DOHH2 (cell line): ENCODE measurements at regions not wholly inside any gene's neighbourhood (a gene's known extent, or its start where the extent isn't known, plus 50 kb on each side); places are given as distances from the start of the nearest gene placed in this dataset.
"Not testable (repeated sequence)": the region's sequence is repeated elsewhere in the genome, so short reads cannot be mapped to it uniquely, and the experiment has no call there.

Source experiments
- CTCF ChIP-seq: fragments of 200-600 bp; sonication (generic); IDR thresholded peaks from one replicate; pipeline ENCODE4 v1.5.1; 2014; ENCODE audit warnings: antibody characterized with exemption, mild to moderate bottlenecking, low read depth, low read length; ENCODE audit not compliant: poor library complexity, severe bottlenecking
- EZH2phosphoT487 ChIP-seq: fragments of 200-600 bp; sonication (generic); IDR thresholded peaks from 2 replicates; pipeline ENCODE4 v1.6.1; 2017; ENCODE audit warnings: borderline replicate concordance, mild to moderate bottlenecking, antibody characterized with exemption, low read length, moderate library complexity, mixed read lengths

GRCh38 chr3:33946612-33947011 lies 148.2 kb downstream of the PDCD6IP start:
- not testable (repeated sequence) for TF ChIP-seq CTCF, EZH2phosphoT487
